Activated naive CD4-positive, alpha-beta T cell treated with anti-CD3 and anti-CD28 coated beads, Interleukin-2, amount 50 U/mL, for 72 hours (primary cell): ENCODE measurements at regions not wholly inside any gene's neighbourhood (a gene's known extent, or its start where the extent isn't known, plus 50 kb on each side); places are given as distances from the start of the nearest gene placed in this dataset.
"Not testable (repeated sequence)": the region's sequence is repeated elsewhere in the genome, so short reads cannot be mapped to it uniquely, and the experiment has no call there.

ENCODE experiments used
- ATAC-seq, 2 donors: fragments of 150-1000 bp; cut with Tn5 transposase; 2 replicates each; pipeline ENCODE4 v1.10.0; 2021; ENCODE audit warnings: mild to moderate bottlenecking in 2 of 2, moderate library complexity in 2 of 2
- DNase-seq, 2 donors: peaks; one replicate each; pipeline ENCODE4 v3.0.0; 2021 to 2022; ENCODE audit warnings: low spot score in 2 of 2
- H3K27ac Mint-ChIP-seq, 2 donors: one replicate each; pipeline ENCODE4 v1.8.0; 2022; ENCODE audit warnings: mild to moderate bottlenecking in 2 of 2, mixed read lengths in 2 of 2
- H3K36me3 Mint-ChIP-seq, 2 donors: one replicate each; pipeline ENCODE4 v1.8.0; 2022; ENCODE audit warnings: mixed read lengths in 2 of 2
- H3K9me3 Mint-ChIP-seq, 2 donors: one replicate each; pipeline ENCODE4 v1.8.0; 2022; ENCODE audit warnings: mixed read lengths in 2 of 2

DNA sequence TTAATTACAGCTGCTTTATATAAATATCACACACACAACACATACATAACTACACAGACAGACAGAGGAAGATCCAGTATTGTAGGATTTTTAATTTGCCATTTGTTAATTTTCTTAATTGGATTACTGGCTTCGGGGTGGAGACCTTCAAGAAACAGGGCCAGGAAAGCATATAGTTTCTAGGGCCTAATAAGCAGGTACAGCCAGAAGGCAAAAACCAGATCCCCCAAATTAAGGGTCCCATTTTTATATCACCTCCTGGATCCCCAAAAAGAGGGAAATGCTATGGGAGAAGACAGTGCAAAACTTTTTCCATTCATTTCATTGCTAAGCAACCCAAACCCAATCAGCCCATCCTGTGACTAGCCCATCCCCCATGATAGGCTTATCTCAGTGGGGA lies 373.3 kb upstream of the FAM174A start:
- Mint-ChIP-seq H3K9me3 (peaks cover 5 to 13% of the 10 kb centered on the region in 2 donors), H3K36me3 (no peaks in the 10 kb centered on the region), H3K27ac (no peak overlapping the region)
- no peak for DNase-seq
- no peak for ATAC-seq

DNA sequence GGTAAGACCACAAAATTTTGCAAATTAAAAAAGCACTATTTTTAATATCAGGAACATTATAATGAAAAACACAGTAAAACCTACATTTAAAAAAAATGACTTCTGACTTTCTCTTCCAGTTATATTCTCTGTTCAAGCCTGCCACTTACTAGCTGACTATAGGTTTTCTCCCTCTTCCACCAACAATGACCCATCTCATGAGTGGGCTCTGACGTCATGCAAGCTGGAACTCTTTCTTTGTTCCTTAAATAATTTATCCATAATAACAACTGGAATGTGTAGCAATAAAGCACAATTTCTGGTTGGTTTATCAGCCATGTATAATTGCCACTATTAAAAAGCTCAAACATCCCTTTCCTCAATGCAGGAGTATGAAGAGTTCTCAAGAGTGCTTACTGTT lies 378.1 kb upstream of the FAM174A start:
- peaks cover 3 to 10% of the 10 kb centered on the region in 2 donors for H3K9me3 Mint-ChIP-seq
- DNase-seq (no peak), ATAC-seq (no peak)
- no peak overlapping the region for H3K27ac Mint-ChIP-seq
- no peaks in the 10 kb centered on the region for H3K36me3 Mint-ChIP-seq

DNA sequence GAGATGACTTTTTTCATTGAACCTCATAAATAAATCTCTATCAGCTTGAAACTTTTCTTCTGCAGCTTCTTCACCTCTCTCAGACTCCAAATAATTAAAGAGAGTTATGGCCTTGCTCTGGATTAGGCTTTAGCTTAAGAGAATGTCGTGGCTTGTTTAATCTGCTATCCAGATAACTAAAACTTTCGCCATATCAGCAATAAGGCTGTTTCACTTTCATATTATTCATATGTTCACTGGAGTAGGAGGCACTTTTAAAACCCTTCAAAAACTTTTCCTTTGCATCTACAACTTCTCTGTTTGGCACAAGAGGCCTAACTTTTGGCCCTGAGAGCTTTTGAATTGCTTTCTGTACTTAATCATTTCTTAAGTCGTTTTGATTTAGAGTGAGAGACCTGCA lies 386.9 kb upstream of the FAM174A start:
- ATAC-seq (no peak), DNase-seq (no peak)
- Mint-ChIP-seq H3K9me3 (no peaks in the 10 kb centered on the region), H3K36me3 (no peaks in the 10 kb centered on the region), H3K27ac (no peak overlapping the region)

DNA sequence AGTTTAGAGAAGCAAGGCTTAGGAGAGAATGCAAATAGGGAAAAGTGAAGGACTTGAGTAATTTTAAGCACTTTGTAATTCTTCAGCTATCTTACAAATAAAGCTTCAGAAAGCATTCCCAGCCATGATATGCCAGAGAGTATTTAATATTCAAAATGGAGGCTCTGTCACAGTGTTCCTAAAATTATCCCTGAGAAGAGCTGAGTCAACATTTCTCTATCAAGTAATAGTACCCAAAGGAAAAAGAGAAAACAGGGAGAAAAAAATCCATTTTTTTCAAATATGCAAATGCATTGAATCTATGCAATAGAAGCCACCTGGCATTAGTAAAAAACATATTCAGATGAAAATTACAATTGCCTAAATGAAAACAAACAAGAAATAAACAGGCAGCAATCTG lies 392.6 kb upstream of the FAM174A start:
- Mint-ChIP-seq H3K36me3 (no peaks in the 10 kb centered on the region), H3K9me3 (no peaks in the 10 kb centered on the region), H3K27ac (no peak overlapping the region)
- no peak for DNase-seq
- no peak for ATAC-seq

DNA sequence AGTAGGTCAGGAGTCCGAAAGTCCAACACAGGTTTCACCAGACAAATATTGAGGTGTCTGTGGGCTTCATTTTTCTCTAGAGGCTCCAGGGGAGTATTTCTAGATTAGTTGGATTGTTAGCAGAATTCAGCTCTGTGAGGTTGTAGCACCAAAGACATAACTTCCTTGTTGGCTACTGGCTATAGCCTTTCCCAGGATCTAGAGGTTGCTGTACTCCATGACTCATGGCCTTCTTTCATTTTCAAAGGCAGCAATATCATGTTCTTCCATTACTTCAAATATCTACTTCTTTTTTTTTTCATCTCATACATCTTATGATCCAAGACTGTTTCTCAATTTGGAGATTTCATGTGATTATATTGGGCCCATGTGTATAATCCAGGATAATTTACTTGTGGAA lies 404.0 kb upstream of the FAM174A start:
- peaks cover 5% of the 10 kb centered on the region in 2 donors for H3K9me3 Mint-ChIP-seq
- ATAC-seq, result no peak
- no peak for DNase-seq
- H3K27ac Mint-ChIP-seq, result no peak overlapping the region
- H3K36me3 Mint-ChIP-seq, result no peaks in the 10 kb centered on the region

DNA sequence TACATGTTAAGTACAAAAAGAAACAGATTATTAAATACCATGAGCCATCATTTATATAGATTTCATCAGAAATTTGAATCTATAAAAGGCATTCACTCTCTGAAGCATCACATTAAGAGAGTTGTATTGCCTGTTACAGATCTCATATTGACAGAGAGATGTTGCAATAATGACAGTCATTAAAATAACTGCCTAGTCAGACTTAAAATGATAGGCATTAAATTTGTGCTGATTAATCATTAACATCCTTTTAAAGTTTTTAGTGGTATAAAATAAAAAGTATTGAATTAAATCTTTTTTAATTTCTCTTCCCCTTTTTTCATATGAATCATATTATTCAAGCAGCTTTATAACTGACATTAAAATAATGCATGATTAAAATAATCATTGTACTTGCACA lies 404.9 kb upstream of the FAM174A start:
- DNase-seq (no peak), ATAC-seq (no peak)
- H3K9me3 Mint-ChIP-seq, result peaks cover 5% of the 10 kb centered on the region in 2 donors
- no peaks in the 10 kb centered on the region for H3K36me3 Mint-ChIP-seq
- H3K27ac Mint-ChIP-seq, result no peak overlapping the region

DNA sequence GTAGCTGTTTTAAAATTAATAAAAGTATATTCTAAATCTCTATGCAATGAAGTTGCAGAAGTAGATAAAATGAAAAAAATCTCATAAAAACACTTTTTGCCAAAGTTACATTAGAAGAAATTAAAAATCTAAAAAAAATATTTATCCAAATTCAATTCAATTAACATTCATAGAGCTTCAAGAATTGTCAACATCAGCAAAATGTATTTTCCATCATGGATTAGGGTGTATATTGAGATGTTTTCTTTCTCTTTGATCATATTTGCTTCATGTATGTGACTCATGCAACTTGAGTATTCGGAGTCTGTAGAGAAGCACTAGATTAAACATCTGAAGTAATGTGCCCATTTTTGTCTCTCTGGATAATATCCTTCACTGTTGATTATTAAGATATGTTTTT lies 415.3 kb upstream of the FAM174A start:
- no peak overlapping the region for H3K27ac Mint-ChIP-seq
- ATAC-seq, result no peak
- no peak for DNase-seq
- H3K9me3 Mint-ChIP-seq, result peaks cover 0 to 3% of the 10 kb centered on the region in 2 donors
- H3K36me3 Mint-ChIP-seq, result no peaks in the 10 kb centered on the region

DNA sequence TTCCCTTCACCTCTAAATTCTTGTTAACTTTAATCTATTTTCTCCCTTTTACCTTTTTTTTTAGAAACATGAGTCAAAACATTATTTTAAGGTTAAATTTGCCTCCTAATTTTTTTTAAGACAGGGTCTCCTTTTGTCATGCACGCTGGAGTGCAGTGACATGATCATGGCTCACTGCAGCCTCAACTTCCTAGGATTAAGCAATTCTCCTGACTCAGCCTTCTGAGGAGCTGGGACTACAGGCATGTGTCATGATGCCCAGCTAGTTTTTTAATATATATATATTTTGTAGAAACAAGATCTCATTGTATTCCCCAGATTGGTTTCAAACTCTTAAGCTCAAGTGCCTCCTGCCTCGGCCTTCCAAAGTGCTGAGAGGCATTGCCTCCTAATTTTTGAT lies 424.7 kb upstream of the FAM174A start:
- Mint-ChIP-seq H3K27ac (no peak overlapping the region), H3K9me3 (peaks cover 18 to 34% of the 10 kb centered on the region in 2 donors), H3K36me3 (peaks cover 0 to 22% of the 10 kb centered on the region in 2 donors)
- no peak for ATAC-seq
- no peak for DNase-seq

DNA sequence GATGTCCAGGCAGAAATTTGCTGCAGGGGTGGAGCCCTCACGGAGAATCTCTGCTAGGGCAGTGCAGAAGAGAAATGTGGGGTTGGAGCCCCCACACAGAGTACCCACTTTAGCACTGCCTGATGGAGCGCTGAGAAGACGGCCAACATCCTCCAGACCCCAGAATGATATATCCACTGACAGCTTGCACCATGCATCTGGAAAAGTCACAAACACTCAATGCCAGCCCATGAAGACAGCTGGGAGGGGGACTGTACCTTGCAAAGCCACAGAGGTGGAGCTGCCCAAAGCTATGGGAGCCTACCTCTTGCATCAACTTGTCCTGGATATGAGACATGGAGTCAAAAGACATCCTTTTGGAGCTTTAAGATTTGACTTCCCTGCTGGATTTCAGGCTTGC lies 426.3 kb upstream of the FAM174A start:
- Mint-ChIP-seq H3K27ac (no peak overlapping the region), H3K9me3 (peaks cover 18 to 34% of the 10 kb centered on the region in 2 donors), H3K36me3 (peaks cover 0 to 22% of the 10 kb centered on the region in 2 donors)
- ATAC-seq (no peak), DNase-seq (no peak)

DNA sequence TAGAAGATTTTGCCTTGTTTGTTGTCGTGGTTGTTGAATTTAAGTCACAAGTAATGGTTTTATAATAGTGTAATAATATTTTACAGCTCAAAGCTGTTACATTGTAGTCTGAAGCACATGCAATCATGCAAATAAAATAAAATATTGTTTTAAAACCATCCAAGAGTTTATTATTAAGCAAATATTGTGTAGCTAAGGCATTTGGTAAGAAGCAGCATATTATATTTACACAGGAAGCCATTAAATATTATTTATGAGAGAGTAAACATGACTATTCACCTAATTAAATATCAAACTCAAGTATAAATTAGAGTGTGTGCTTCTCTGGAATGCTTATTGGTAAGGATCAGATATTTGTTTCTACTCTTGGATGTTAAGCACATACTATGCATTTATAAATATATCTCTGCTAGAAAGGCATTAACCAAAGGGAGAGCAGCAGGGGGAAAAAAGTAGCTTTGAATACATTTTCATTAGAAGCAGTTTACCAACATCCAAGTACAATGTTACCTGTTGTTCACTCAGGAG lies 431.5 kb upstream of the FAM174A start:
- DNase-seq, H3K36me3 Mint-ChIP-seq, H3K27ac Mint-ChIP-seq, ATAC-seq: not testable (repeated sequence)
- peaks cover 11% of the 10 kb centered on the region in 2 donors for H3K9me3 Mint-ChIP-seq

DNA sequence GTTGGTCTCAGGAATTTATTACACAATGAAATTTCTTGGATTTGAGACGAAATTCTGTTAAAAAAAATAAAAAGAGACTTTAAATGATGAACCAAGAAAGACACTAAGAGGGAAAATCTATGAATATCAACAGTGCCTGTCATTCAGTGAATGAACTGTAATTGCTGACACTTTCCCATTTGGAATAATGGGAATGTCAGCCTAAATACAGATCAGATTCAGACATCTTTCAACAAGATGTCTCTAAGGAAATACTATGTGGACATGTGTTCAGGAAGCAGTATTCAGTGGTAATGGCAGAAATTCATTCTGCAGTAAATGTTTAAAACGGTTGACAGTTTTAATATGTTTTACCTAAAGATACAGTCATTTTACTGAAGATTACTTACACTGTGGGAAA lies 433.7 kb upstream of the FAM174A start:
- not testable (repeated sequence) for DNase-seq, H3K9me3 Mint-ChIP-seq, H3K36me3 Mint-ChIP-seq, H3K27ac Mint-ChIP-seq, ATAC-seq

DNA sequence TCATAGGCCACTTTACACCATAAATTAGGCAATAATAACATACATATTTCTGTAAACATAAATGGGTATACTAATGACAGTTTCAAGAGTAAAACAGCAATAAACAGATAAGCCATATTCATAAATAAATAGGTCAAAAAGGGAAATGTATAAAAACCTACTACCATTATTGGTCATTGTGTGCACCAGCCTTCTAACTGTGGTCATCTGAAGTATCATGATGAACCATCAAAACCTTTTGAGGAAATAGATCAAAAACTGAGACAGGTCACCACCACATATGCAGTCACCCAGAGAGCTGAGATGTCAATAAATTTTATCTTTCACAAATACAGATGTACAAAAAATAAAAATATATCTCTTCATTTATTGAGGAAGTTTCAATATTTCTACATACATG lies 438.8 kb upstream of the FAM174A start:
- not testable (repeated sequence) for H3K36me3 Mint-ChIP-seq, H3K9me3 Mint-ChIP-seq, DNase-seq, H3K27ac Mint-ChIP-seq, ATAC-seq

DNA sequence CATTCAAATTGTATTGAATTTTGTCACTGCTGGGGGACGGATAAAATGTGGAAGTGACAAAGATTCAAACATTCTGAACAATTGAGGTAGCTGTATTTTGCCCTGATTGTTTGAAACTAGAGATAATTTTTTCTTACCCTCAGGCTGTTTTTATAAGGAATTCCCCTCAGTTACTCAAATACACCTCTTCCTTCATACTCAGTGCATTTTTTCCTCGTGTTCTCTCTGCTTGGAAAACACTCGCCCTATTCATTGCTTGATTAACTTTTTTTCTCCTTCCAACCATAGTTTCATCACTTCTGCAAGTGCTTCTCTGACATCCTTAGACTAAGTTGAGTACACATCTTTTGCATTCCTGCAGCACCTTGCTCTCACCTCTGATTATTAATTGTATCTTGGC lies 454.5 kb upstream of the FAM174A start:
- not testable (repeated sequence) for DNase-seq, H3K27ac Mint-ChIP-seq, H3K36me3 Mint-ChIP-seq, ATAC-seq, H3K9me3 Mint-ChIP-seq

DNA sequence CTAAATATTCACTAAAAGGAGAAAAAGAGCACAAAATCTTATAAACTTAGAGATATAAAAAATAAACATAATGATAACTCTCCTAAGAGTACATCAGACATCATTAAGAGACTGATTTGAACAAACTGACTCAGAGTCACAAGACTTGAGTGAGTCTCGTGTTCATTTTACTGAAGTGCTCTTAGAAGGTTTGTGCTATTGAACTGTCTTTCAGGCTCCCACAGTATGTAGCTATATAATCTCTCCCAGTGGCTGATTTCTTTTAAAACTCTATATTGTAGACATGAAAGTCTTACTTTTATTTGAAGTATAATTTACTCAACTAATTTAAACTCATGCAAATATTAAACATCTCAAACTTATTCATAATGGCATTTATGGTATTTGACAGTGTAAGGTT lies 456.0 kb upstream of the FAM174A start:
- DNase-seq, H3K9me3 Mint-ChIP-seq, ATAC-seq, H3K27ac Mint-ChIP-seq, H3K36me3 Mint-ChIP-seq: not testable (repeated sequence)

DNA sequence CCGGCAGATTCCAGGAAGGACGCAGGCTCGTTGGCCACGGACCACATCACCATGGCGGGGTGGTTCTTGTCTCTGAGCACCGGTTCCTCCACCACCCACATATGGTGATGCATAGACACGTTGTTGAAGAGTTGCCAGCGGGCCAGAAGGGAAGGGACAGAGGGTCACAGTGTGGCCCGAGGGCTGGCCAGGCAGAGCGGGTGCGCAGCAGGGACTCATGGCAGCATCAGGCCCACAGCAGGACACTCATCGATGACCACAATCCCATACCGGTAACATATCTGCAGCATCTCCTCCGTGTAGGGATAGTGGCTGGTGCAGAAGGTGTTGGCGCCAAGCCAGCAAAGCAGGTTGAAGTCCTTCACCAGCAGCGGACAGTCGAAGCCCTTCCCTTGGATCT lies 469.2 kb upstream of the FAM174A start:
- not testable (repeated sequence) for H3K27ac Mint-ChIP-seq, H3K36me3 Mint-ChIP-seq, H3K9me3 Mint-ChIP-seq, ATAC-seq, DNase-seq

DNA sequence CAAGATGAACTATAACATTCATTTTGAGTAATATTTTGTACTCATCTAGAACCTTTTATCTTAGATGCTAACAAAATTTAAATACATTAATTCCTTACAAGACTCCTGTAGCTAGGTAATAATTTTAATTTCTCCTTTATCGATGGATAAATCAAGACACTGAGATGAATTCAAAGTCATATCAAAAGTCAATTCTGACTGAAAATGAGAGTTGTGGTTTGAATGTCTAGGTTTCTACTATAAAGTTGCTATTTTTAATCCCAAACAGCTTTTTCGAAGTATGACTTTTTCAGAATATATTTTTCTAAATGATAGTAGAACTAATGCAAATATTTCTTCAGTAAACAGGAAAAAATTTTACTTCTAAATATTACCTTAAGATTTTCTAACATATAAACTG lies 491.7 kb upstream of the FAM174A start:
- H3K9me3 Mint-ChIP-seq, result no peaks in the 10 kb centered on the region
- no peak for DNase-seq
- ATAC-seq, result no peak
- H3K36me3 Mint-ChIP-seq, result no peaks in the 10 kb centered on the region
- no peak overlapping the region for H3K27ac Mint-ChIP-seq

DNA sequence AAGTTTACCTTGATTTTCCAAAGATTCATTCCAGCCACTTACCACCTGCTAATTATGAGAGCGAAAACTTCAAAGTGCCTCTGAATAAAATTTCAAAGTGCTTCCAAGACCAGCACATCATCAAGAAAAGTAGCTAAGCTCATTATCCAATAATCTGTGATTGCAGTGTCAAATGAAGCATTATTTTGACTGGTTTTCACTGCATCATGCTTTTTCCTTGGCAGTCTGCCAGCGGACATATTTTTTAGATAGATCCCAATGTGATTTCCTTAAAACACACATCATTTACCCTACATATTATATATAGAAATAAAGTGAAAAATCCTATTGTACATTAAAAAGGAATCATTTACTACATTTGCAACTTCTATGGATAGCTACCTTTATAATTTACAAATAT lies 508.6 kb upstream of the FAM174A start:
- no peak for DNase-seq
- H3K9me3 Mint-ChIP-seq, result peaks cover 9 to 10% of the 10 kb centered on the region in 2 donors
- no peak for ATAC-seq
- H3K27ac Mint-ChIP-seq, result no peak overlapping the region
- H3K36me3 Mint-ChIP-seq, result no peaks in the 10 kb centered on the region

DNA sequence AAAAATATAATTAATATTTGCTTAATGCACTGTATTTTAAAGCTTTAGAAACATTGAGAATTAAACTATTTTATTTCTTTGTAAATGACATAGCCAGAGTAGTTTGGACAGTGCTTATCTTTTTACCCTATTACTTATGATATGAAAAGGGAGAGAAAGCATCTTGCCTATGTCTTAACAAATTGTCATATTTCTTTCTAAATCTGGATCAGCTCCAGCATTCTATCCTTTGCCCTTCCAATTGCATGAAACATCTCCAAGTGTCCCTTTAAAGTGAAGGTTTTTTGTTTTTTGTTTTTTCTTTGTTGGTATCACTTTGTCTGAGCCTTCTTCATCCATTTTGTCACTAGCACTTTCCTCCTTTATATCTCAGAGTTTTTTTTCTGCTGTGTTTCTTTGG lies 511.6 kb upstream of the FAM174A start:
- H3K9me3 Mint-ChIP-seq, result peaks cover 3 to 10% of the 10 kb centered on the region in 2 donors
- no peaks in the 10 kb centered on the region for H3K36me3 Mint-ChIP-seq
- H3K27ac Mint-ChIP-seq, result no peak overlapping the region
- ATAC-seq (no peak), DNase-seq (no peak)
